GM23338 (cell line): ENCODE measurements at regions not wholly inside any gene's neighbourhood (a gene's known extent, or its start where the extent isn't known, plus 50 kb on each side); places are given as distances from the start of the nearest gene placed in this dataset.

Experiments used
- ATAC-seq: fragments of 200-7000 bp; cut with Tn5 transposase; 3 replicates; pipeline ENCODE4 v1.9.1; 2020
- DNase-seq: peaks from one replicate; pipeline ENCODE4 v3.0.0-alpha.2; 2015; ENCODE audit warnings: low spot score
- H2AFZ ChIP-seq: fragments of 200-600 bp; sonication (generic); 2 replicates; pipeline ENCODE4 v1.8.0; 2016; ENCODE audit warnings: antibody characterized with exemption, mild to moderate bottlenecking, moderate library complexity
- H3F3A ChIP-seq: fragments of 200-600 bp; sonication (generic); replicated peaks from 2 replicates; pipeline ENCODE4 v1.8.0; 2017; ENCODE audit warnings: antibody characterized with exemption, mixed run types, low read depth
- H3K27ac ChIP-seq: fragments of 200-600 bp; sonication (generic); 2 replicates; pipeline ENCODE4 v1.6.1; 2016; ENCODE audit warnings: low read depth
- H3K27me3 ChIP-seq: fragments of 200-600 bp; sonication (generic); 2 replicates; pipeline ENCODE4 v1.8.0; 2016; ENCODE audit warnings: mild to moderate bottlenecking, mixed run types, moderate library complexity; ENCODE audit not compliant: insufficient read depth
- H3K36me3 ChIP-seq: fragments of 200-600 bp; sonication (generic); 2 replicates; pipeline ENCODE4 v1.8.0; 2016; ENCODE audit warnings: mild to moderate bottlenecking; ENCODE audit not compliant: insufficient read depth
- H3K4me1 ChIP-seq: fragments of 200-600 bp; sonication (generic); 2 replicates; pipeline ENCODE4 v1.8.0; 2016; ENCODE audit warnings: mild to moderate bottlenecking, moderate library complexity; ENCODE audit not compliant: insufficient read depth
- H3K4me2 ChIP-seq: fragments of 200-600 bp; sonication (generic); 2 replicates; pipeline ENCODE4 v1.7.1; 2017; ENCODE audit warnings: mixed run types
- H3K4me3 ChIP-seq: fragments of 200-600 bp; sonication (generic); 2 replicates; pipeline ENCODE4 v1.6.1; 2016; ENCODE audit warnings: mixed run types
- H3K79me2 ChIP-seq: fragments of 200-600 bp; sonication (generic); replicated peaks from 2 replicates; pipeline ENCODE4 v1.8.0; 2017; ENCODE audit warnings: mild to moderate bottlenecking; ENCODE audit not compliant: insufficient read depth
- H3K9me2 ChIP-seq: fragments of 200-600 bp; sonication (generic); 2 replicates; pipeline ENCODE4 v1.8.0; 2017; ENCODE audit not compliant: insufficient read depth
- H4K20me1 ChIP-seq: fragments of 200-600 bp; sonication (generic); replicated peaks from 2 replicates; pipeline ENCODE4 v1.8.0; 2017; ENCODE audit warnings: mild to moderate bottlenecking; ENCODE audit not compliant: insufficient read depth
- H3K27ac Mint-ChIP-seq: 2 replicates; pipeline ENCODE4 v1.8.0; 2020; ENCODE audit warnings: inconsistent platforms, mild to moderate bottlenecking, moderate library complexity, mixed read lengths
- H3K27me3 Mint-ChIP-seq: 3 replicates; pipeline ENCODE4 v1.8.0; 2022; ENCODE audit warnings: low read depth, mild to moderate bottlenecking, moderate library complexity, mixed read lengths, inconsistent platforms; ENCODE audit not compliant: insufficient read depth, poor library complexity
- H3K36me3 Mint-ChIP-seq: 3 replicates; pipeline ENCODE4 v1.8.0; 2021; ENCODE audit warnings: low read depth, mild to moderate bottlenecking, inconsistent platforms, moderate library complexity, mixed read lengths
- H3K4me1 Mint-ChIP-seq: 3 replicates; pipeline ENCODE4 v1.8.0; 2020; ENCODE audit warnings: mild to moderate bottlenecking, inconsistent platforms, mixed read lengths
- H3K4me3 Mint-ChIP-seq: 3 replicates; pipeline ENCODE4 v1.8.0; 2021; ENCODE audit warnings: moderate library complexity, mild to moderate bottlenecking, inconsistent platforms, mixed read lengths
- H3K9me3 Mint-ChIP-seq: 3 replicates; pipeline ENCODE4 v1.8.0; 2020; ENCODE audit warnings: moderate library complexity, mild to moderate bottlenecking, inconsistent platforms, mixed read lengths
- CREB1 ChIP-seq: fragments of 250-450 bp; sonication (Bioruptor Pico); IDR thresholded peaks from 2 replicates; pipeline ENCODE4 v1.5.0; 2020; ENCODE audit warnings: low read depth, mild to moderate bottlenecking, moderate library complexity
- CTCF ChIP-seq, 2 experiments: fragments of 200-600 bp in 1 of 2; sonication (generic) in 1 of 2; conservative IDR thresholded peaks; 2 replicates each; pipeline versions ENCODE4 v1.5.1 to v1.6.1; 2016 to 2017; ENCODE audit warnings: antibody characterized with exemption in 2 of 2, low read depth in 2 of 2, mild to moderate bottlenecking in 2 of 2, moderate library complexity in 1 of 2
- ETS1 ChIP-seq: IDR thresholded peaks from 2 replicates; pipeline ENCODE4 v1.6.1; 2016; ENCODE audit warnings: antibody characterized with exemption
- EZH2 ChIP-seq: fragments of 200-600 bp; sonication (generic); IDR thresholded peaks from one replicate; pipeline ENCODE4 v1.8.0; 2017; ENCODE audit warnings: antibody characterized with exemption, mild to moderate bottlenecking, low read depth; ENCODE audit not compliant: unreplicated experiment
- EZH2phosphoT487 ChIP-seq: fragments of 200-600 bp; sonication (generic); IDR thresholded peaks from one replicate; pipeline ENCODE4 v1.8.1; 2018; ENCODE audit warnings: antibody characterized with exemption; ENCODE audit not compliant: unreplicated experiment
- JUNB ChIP-seq: IDR thresholded peaks from one replicate; pipeline ENCODE4 v1.6.1; 2016; ENCODE audit warnings: antibody characterized with exemption; ENCODE audit not compliant: unreplicated experiment
- NANOG ChIP-seq: IDR thresholded peaks from 2 replicates; pipeline ENCODE4 v1.6.1; 2016; ENCODE audit warnings: antibody characterized with exemption, borderline replicate concordance
- REST ChIP-seq: IDR thresholded peaks from one replicate; pipeline ENCODE4 v1.6.1; 2018; ENCODE audit warnings: antibody characterized with exemption; ENCODE audit not compliant: unreplicated experiment
- STAT1 ChIP-seq: IDR thresholded peaks from one replicate; pipeline ENCODE4 v1.6.1; 2016; ENCODE audit warnings: antibody characterized with exemption; ENCODE audit not compliant: unreplicated experiment
- ZNF114 ChIP-seq: fragments of 250-450 bp; sonication (Bioruptor Pico); IDR thresholded peaks from 2 replicates; pipeline ENCODE4 v1.5.0; 2020; ENCODE audit warnings: mild to moderate bottlenecking, moderate library complexity
- ZNF331 ChIP-seq: fragments of 250-450 bp; sonication (Bioruptor Pico); IDR thresholded peaks from 2 replicates; pipeline ENCODE4 v1.5.0; 2020; ENCODE audit warnings: low read depth, mild to moderate bottlenecking, moderate library complexity
- ZNF462 ChIP-seq: fragments of 250-450 bp; sonication (Bioruptor Pico); IDR thresholded peaks from 2 replicates; pipeline ENCODE4 v1.5.0; 2020; ENCODE audit warnings: mild to moderate bottlenecking, moderate library complexity

GRCh38 chr1:56285554-56286402 lies 293.6 kb downstream of the PLPP3 start:
- H3K27me3 Mint-ChIP-seq, result no peaks in the 10 kb centered on the region
- H3F3A ChIP-seq, result no peaks in the 10 kb centered on the region
- H3K27ac Mint-ChIP-seq, result no peak overlapping the region
- peaks cover 7% of the 10 kb centered on the region; the same call in 1 of the 2 replicates for H3K4me1 ChIP-seq
- H3K4me2 ChIP-seq, result no peak overlapping the region
- H3K36me3 ChIP-seq, result no peaks in the 10 kb centered on the region
- H3K4me3 ChIP-seq, result no peak overlapping the region
- no peak for DNase-seq
- TF ChIP-seq REST (no peak), NANOG (no peak), JUNB (no peak), ETS1 (no peak), STAT1 (no peak), CREB1 (CRISPR knock-in tag) (no peak), EZH2phosphoT487 (no peak), EZH2 (no peak), ZNF331 (CRISPR knock-in tag) (no peak), ZNF114 (CRISPR knock-in tag) (no peak), ZNF462 (CRISPR knock-in tag) (no peak), CTCF (conservative IDR thresholded peaks at IDR 0.05; ENCODE audit: low read depth in 2 of 2) (no peak)
- H3K9me3 Mint-ChIP-seq, result no peaks in the 10 kb centered on the region
- H3K27me3 ChIP-seq, result no peaks in the 10 kb centered on the region
- H3K4me1 Mint-ChIP-seq, result peaks cover 8% of the 10 kb centered on the region; the same call in 2 of the 3 replicates
- H3K4me3 Mint-ChIP-seq, result no peak overlapping the region
- no peak overlapping the region for H3K27ac ChIP-seq
- ATAC-seq, result no peak
- no peaks in the 10 kb centered on the region for H4K20me1 ChIP-seq
- H3K36me3 Mint-ChIP-seq, result no peaks in the 10 kb centered on the region
- peaks cover 5% of the 10 kb centered on the region; the same call in 1 of the 2 replicates for H3K9me2 ChIP-seq
- no peak overlapping the region for H2AFZ ChIP-seq
- H3K79me2 ChIP-seq, result no peaks in the 10 kb centered on the region
